NCI-H526 treated with DMSO at 0.1 percent for 48 hours (cell line): ENCODE measurements at regions not wholly inside any gene's neighbourhood (a gene's known extent, or its start where the extent isn't known, plus 50 kb on each side); places are given as distances from the start of the nearest gene placed in this dataset.
A peak's percentile ranks its signal among the peaks of the same experiment; 100 is the strongest.

Source experiments
- DNase-seq: peaks from one replicate; lab custom pipeline; 2025; lab: John Stamatoyannopoulos, UW

DNA sequence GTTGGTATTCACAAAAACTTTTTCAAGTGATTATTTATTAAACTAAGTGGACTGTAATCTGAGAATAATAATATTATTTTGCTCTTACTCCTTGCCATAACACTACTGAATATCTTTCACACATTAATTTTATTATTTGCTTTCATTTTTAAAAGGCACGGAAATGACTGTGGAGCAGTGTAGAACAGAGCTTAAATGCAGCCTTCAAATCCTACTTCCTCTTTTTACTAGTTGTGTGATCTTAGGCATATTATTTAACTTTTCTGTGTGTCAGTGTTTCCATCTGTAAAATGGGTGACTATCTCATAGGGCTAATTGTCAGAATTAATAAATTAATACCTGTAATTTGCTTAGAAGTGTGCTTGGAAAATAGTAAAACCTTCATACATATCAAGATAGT is 55.5 kb upstream of the SLC8A1 start:
- DNase-seq: no peak

DNA sequence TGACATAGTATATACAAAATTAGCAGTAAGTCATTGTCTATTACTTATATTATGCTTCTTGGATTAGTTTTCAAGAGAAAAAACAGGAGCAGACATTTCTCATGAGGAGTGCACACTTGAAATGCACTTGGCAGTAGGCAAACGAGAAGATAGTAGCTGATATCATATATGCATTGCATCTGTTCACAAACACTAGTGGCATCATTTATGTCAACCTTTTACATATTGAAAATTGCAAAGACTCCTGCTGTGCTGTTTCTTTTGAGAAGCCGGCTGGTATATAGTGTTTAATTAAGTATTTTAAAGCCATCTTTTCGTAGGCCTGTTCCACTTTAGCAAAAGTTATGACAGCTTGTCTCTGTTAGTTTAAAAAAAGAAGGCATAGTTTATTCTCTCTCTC is 58.4 kb upstream of the SLC8A1 start:
- DNase-seq: no peak

DNA sequence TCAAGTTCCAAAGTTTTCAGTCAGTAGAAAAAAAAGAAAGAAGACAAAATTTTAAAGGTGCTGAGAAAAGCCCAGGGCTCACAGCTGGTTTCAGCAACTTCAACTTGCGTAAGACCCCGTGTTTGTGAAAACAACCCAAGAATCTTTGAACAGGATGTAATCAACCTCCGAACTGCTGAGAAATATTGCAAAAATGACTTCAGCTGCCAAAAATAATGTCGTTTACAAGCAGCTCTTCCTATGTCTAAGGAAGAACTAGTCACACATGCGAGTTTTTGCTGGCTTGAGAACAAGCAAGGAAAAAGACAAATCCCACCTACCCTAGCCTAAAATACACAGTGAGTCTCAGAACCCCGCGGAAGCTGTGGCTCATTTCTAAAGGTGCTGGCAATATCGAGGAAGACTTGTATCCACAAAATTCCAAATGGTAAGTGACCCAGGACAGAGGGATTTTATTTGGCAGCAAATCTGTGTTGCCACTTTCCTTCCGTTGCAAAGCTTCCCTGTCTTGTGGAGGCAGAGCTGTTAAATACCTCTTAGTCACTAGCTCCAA is 59.8 kb upstream of the SLC8A1 start:
- no peak for DNase-seq

DNA sequence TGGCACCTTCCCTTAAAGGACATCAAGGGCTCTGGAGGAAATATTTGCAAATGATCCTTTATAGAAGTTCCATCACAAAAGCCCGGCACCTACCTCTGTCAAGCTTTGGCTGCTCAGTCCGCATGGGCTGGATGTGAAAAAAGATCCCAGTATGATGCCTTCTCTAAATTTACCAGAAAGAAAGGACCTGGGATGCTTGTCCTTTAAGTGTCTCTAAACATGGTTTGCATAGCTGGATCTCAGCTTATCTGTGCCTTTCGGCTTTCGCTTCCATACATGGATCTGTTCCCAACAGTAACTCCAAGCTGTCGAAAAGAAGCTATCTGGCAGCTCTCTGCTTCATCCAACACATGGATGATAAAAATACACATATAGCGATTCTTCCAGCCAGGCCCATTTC is 60.4 kb upstream of the SLC8A1 start:
- no peak for DNase-seq

DNA sequence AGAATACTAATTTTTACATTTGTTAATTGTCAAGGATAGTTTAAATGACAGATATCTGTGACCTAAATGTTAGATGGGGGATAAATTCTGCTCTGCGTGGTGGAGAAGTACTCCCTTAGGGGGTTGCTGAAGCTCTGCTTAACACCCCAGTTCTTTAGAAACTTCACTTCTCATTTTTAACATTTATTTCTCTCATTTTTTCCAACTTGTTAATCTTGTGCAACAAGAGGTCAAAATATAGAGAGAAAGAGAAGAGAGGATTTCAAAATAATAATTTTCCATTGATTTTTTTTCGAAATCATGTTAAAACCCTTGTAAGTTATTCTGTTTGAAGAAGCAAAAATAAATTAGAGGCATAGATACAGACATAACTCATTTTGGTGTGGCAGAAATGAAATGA is 61.3 kb upstream of the SLC8A1 start:
- DNase-seq: no peak

DNA sequence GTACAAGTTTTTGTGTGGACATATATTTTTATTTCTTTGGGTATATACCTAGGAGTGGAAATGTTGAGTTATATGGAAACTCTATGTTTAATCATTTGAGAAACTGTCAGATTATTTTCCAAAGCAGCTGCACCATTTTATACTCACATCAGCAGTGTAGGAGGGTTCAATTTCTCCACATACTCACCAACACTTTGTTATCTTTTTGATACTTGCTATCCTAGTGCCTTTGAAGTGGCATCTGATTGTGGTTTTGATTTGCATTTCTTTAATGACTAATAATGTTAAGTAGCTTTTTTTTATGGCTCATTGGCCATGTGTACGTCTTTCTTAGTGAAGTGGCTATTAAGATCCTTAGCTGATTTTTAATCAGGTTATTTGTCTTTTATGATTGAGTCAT is 64.7 kb upstream of the SLC8A1 start:
- DNase-seq: no peak

DNA sequence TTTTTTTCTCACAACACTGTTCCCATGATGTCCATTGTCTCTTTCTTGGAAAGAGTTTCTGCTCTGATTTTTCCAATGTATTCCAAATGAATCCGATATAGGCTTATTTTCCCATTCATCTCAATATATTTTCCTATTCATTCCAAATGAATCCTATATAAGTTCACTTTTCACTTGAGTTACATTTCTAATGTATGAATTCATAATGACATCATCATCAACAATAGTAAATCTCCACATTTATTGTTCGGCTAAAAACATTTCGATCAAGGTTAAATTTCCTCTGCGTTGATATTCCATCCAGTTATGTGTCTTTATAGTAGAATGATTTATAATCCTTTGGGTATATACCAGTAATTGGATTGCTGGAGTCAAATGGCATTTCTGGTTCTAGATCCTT is 76.7 kb upstream of the SLC8A1 start:
- no peak for DNase-seq

DNA sequence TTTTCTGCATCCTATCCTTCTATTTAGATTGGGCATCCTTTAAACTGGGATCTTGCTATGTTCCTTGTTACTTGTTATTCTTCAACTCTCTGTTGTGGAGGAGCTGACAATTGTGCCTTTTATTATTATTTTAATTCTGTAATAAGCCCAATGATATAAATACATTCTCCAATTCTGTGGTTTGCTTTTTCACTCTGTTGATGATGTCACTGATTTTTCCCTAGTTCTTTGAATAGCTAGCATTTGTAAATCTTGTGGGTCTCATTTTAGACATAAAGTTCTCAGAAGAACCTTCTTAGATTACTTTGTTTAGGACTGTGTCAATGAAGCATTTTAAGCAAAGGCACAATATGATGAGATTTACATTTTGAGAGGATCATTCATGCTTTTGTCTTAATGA is 79.5 kb upstream of the SLC8A1 start:
- DNase-seq: no peak

DNA sequence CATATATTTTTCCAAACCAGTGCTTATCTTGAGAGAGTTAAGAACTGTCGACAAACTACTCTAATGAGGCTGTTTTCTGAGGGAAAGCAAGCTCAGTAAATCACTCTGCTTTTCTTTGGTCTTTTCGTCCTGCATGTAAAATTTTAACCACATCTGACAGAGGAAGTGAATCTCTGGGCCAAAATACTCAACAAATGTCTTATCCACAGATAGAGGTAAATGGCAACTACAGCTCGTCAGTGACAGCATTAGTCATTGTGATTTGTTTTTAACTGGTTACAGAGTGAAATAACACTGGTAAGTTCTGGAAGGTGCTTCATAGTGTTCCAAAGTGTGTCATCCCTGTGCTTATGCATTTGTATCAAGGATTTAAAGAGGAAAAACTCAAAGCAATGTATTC is 82.6 kb upstream of the SLC8A1 start:
- no peak for DNase-seq

DNA sequence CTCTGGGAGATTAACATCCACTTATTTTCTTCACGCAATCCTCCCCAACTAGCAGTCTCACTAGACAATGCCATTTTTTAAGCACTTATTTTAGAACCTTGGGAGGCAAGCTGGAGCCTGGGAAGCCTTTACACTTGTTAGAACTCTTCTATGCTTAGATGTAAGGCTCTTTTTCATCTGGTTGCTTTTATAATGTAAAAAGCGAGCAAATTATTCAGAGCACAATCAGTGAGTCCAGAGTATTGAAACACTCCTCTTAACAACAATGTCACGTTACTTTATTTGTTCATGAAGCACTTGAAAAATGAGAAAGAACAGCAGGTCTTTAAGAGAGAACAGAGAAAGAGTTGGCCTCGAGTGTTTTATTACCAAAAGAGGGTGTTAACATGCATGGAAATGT is 84.1 kb upstream of the SLC8A1 start:
- no peak for DNase-seq

DNA sequence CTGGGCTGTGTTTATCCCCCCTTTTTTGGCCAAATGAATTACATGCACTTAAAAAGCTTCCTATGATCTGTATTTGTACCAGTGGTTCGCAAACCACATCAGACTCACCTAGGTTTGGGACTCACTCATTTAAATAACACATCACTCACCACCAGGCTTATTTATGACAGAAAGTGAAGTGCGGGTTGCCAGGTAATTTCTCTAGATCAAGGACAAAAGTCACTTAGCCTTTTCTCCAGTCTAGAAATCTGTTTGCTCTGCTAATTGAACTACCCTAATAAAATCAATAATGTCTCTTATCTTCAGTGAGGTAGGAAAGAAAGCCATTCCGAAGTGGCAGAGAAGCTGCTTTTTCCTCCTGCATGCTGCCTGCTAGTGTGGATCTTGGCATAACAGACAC is 88.1 kb upstream of the SLC8A1 start:
- DNase-seq: no peak

DNA sequence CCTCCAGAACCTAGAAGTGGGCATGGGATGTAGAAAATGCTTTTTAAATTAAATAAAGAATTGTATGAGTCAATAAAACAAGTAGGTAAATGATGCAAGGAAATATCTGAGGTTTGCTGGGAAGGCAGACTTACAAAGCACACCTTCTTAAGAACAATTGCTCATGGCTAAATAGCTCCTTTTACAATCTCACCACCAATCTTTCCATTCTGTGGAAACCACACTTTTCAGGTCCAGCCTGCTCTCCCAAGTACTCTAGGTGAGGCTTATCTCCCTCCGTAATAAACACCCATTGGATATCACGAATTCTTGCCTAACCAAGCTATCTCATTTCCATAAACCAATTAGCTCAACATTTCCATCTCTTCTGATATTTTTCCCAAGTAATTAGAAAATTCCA is 91.5 kb upstream of the SLC8A1 start:
- no peak for DNase-seq

DNA sequence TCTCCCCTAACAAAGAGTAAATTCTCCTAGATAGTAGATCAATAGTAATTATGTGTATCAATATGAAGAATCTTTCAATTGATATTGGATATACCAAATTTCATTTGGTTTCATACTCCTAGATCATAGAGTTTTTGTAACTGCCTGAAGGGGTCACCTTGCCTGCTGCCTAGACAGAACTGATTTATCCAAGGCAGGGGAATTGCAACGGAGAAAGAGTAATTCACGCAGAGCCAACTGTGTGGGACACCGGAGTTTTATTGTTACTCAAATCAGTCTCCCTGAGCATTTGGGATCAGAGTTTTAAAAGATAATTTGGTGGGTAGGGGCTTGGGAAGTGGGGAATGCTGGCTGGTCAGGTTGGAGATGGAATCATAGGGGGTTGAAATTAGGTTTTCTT is 92.2 kb upstream of the SLC8A1 start:
- DNase-seq: no peak

DNA sequence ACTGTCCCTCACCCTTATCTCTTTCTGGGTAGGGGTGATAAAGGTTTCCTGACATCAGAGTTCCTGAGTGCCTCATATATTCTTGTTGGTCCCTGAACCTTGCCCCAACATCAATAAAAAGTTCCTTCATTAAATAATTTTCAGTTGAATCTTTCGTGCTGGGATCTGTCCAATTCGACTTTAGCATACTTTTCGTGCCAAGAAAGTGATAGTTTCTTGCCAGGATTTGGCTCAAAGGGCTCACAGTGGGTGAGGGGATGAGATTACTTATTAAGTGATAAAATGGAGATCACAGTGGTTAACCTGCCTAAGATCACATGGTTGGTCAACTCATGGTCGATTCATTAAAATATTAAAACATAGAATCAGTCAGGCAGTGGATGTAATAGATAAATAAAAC is 93.8 kb upstream of the SLC8A1 start:
- DNase-seq: no peak

DNA sequence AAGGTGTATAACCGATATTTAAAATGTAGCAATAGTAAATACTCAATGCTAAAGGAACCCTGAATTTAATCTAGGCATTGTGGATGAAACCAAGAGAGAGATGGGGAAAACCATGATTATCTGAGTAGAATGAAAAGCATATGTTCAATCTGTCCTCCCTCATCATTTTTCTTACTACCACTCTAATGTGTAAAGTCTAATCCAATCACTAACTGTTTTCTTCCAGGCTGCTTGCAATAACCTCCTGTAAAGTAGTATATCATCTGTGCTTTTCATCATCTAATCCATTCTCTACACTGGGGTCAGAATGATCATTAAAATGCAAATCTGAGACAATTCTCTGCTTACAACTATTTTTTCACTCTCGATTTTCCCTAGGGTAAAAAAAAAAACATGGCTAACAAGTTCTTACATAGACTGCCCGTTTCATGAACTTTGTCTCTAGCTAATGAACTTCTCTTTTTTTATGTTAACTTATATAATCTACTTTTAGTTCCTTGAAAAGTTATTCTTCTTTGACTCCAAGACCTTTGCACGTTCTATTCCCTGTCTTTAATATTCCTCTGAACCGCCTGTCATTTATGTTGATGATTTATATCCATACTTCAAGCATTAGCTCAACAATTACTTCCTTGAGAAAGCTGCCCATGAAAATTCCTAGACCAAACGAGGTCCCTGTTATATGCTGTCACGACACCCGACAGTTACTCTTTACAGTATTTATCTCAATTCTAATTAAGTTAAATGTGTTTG is 94.7 kb upstream of the SLC8A1 start:
- no peak for DNase-seq

DNA sequence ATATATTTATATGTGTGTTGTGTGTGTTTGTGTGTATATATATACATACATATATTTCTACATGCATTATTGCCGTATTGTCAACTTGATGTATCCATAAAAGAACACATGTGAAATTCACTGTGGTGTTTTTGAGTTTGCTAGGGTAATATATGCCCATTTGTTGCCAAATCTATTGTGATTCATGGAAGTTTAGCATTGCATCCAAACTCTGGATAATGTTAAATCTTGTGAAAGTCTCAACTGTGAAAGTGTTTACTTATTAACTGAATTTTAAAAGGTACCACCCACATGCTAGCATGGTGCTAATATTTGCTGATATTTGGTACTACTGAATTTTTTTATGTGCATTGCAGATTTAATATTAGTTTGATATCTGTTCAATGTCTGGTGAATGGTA is 96.6 kb upstream of the SLC8A1 start:
- DNase-seq: no peak

DNA sequence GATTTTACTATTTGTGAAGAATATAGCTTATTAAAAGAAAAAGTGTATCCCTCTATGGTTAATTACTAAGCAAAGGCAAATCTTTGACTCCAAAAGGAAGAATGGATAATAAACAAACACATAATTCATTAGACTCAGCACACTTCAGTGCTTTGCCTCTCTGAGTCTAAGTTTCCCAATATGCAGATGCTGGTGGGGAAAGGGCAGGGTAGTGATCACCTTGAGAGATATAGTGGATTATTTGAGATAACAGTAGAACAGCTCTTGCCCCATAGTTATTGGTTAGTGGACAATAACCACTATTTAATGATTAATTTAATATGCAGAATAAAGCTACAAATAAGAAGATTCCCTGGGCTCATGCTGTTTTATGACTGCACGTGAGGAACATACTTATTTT is 98.2 kb upstream of the SLC8A1 start:
- no peak for DNase-seq

DNA sequence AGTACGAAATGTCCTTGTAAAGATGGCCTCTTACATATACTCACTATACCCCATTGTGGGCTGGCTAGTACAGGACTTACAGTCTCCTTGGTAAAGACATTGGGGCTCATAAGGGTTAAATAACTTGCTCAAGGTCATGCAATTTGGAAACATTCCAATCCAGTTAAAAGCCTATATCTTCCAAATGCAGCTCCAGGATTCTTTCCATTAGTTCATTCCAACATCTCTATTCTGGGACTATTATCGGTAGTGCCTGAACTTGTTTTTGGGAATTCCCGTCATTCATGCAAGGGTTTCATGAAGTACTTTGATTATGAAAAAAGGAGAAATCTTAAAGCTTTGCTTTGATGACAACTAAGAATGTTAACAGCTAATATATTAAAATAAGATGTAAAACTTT is 99.2 kb upstream of the SLC8A1 start:
- DNase-seq: no peak

DNA sequence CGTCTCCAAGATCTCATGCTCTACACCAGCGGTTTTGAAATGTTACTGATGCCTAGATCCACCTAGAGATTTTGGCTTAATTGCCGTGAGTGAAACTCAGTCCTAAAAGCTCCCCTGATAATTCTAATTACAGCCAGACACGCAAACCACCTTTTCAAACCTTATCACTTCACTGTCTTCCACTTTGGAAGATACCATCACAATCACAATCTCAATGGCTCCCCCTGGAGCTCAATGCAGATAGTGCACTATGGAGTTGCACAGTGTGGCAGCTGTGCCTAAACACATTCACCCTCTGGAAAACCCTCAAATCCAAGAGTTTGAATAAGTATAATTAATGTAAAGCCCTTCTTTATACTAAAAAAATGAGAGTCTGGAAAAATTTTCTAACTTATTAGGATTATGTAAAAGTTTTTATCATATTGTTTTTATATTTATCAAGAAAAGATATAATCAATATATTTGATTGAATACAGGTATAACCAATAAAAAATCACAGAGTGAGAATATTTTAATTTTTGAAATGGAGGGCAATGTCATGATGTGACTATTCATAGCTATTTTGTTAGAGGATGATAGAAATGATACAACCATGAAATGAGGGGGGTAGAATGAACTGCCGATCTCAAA is 102.9 kb upstream of the SLC8A1 start:
- peak; percentile 44 for DNase-seq

DNA sequence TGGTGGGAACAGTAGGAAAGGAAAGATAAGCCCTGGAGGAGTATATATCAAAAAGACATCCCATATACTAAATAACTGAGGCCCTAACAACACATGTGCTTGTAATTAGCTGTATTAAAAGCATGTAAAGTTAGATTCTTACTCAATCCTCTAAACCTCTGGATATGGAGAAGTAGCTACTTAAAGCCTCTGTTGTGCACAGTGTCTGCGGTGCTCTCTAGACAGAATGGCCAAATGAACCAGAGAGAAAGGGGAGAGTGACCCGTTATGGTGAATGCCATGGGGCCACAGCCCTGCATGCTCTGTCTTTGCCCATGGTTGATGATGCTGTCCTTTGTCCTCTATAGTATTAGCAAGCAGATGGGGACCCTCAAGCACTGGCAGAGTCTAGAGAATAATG is 104.4 kb upstream of the SLC8A1 start:
- no peak for DNase-seq

DNA sequence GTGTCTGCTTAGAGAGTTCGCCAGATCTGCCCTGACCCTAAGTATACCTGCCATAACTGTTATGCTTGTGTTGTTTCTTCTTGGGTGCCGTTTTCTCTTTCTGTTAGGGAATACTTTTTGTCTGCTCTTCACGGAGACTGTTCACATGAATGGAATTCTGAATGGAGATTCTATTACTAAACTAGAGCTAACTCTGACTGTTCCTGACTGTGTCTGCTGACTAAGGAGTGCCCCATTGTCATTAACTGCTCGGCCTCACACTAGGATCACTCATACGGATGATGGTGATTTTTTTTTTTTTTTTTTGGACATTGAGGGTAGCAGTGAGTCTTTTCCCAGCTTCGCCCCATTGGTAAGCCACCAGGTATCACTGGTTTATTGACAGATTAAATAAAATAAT is 104.8 kb upstream of the SLC8A1 start:
- DNase-seq: no peak

DNA sequence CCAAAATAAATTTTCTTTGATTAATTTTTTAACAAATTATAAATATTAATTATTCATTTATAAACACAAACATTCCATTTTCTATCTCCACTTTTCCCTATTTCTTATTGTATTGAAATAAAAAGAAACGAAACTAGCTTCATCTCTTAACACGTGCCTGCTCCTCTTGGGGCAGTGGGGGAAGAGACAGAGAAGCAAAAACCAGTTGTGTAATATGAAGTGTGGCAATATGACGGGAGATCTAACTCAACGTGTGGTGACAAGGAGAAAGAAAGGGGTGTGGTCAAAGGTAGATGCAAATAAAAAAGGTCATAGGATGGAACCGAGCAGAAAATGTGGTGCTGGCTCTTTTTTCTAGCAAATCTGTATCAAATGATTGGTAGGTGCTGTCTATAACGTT is 106.9 kb upstream of the SLC8A1 start:
- no peak for DNase-seq

DNA sequence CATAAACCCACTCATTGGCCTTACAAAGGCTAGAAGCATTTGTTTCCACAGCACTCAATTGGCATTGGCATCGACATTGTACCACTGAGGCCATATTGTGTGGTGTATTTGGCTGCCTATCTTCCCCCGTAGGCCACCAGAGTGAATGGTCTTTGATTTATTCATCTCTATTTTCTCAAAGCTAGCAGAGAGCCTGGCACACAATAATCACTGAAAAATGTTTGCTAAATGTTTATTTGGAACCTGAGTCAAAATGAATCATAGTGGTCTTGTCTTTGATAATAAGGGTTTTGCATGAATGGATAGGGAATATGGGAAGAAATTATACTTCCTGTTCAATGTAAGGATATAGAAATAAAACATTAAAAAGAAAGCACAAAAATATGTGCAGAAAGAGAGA is 107.3 kb upstream of the SLC8A1 start:
- DNase-seq: no peak

DNA sequence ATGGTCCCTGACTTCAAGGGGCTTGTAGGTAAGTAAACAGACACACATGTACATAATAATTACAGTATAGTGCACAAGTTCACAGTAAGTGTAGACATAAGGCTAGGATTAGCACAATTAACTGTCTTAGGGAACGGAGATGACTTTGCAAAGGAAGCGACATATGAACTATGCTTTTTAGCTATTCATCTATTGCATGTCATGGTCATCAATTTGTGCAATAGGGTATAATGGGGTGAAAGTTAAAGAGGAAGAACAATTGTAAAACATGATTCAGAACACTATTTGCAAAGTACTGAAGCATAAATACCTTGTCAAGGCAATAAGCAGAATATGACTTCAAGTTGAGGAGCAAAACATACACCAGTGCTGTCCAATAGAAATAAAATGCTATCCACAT is 112.3 kb upstream of the SLC8A1 start:
- DNase-seq: no peak
